Activated CD4-positive, alpha-beta T cell treated with anti-CD3 and anti-CD28 coated beads, Interleukin-2, amount 10 ng/mL, durations not matched to agents 7 days and 5 days (primary cell): ENCODE measurements at regions not wholly inside any gene's neighbourhood (a gene's known extent, or its start where the extent isn't known, plus 50 kb on each side); places are given as distances from the start of the nearest gene placed in this dataset.

Source experiments
- CTCF ChIA-PET: fragments of 350-600 bp; sonication (Branson Sonifier 250); formaldehyde crosslinking; loops from one replicate; lab custom pipeline; 2021; ENCODE audit warnings: antibody characterized with exemption; lab: Charles Lee
- POLR2A ChIA-PET: fragments of 350-600 bp; sonication (Branson Sonifier 250); formaldehyde crosslinking; loops from one replicate; lab custom pipeline; 2021; ENCODE audit warnings: antibody characterized with exemption; lab: Charles Lee
- DNase-seq: peaks from one replicate; pipeline ENCODE4 v3.0.0-alpha.2; 2020
- H3K27ac Mint-ChIP-seq: one replicate; pipeline ENCODE4 v1.8.0; 2021; ENCODE audit warnings: mild to moderate bottlenecking, moderate library complexity, mixed read lengths
- H3K27me3 Mint-ChIP-seq: one replicate; pipeline ENCODE4 v1.8.0; 2021; ENCODE audit warnings: mixed read lengths
- H3K36me3 Mint-ChIP-seq: one replicate; pipeline ENCODE4 v1.8.0; 2021; ENCODE audit warnings: low read depth, mixed read lengths
- H3K4me1 Mint-ChIP-seq: one replicate; pipeline ENCODE4 v1.8.0; 2021; ENCODE audit warnings: mixed read lengths
- H3K4me3 Mint-ChIP-seq: one replicate; pipeline ENCODE4 v1.8.0; 2021; ENCODE audit warnings: mild to moderate bottlenecking, moderate library complexity, mixed read lengths
- H3K9me3 Mint-ChIP-seq: one replicate; pipeline ENCODE4 v1.8.0; 2021; ENCODE audit warnings: mixed read lengths

- Mint-ChIP-seq H3K27ac (no peak overlapping the region), H3K4me1 (no peaks in the 10 kb centered on the region), H3K9me3 (no peaks in the 10 kb centered on the region), H3K36me3 (no peaks in the 10 kb centered on the region), H3K27me3 (no peaks in the 10 kb centered on the region), H3K4me3 (no peak overlapping the region)
- ChIA-PET POLR2A (no interaction called here), CTCF (no interaction called here)
- no peak for DNase-seq
Observed at GRCh38 chr10:61166489-61166888, 222.5 kb upstream of the RHOBTB1 start.

GRCh38 chr10:61166065-61166464 lies 222.1 kb upstream of the RHOBTB1 start:
- DNase-seq: no peak
- ChIA-PET CTCF (no interaction called here), POLR2A (no interaction called here)
- Mint-ChIP-seq H3K36me3 (no peaks in the 10 kb centered on the region), H3K4me3 (no peak overlapping the region), H3K27ac (no peak overlapping the region), H3K9me3 (no peaks in the 10 kb centered on the region), H3K27me3 (no peaks in the 10 kb centered on the region), H3K4me1 (no peaks in the 10 kb centered on the region)

DNA sequence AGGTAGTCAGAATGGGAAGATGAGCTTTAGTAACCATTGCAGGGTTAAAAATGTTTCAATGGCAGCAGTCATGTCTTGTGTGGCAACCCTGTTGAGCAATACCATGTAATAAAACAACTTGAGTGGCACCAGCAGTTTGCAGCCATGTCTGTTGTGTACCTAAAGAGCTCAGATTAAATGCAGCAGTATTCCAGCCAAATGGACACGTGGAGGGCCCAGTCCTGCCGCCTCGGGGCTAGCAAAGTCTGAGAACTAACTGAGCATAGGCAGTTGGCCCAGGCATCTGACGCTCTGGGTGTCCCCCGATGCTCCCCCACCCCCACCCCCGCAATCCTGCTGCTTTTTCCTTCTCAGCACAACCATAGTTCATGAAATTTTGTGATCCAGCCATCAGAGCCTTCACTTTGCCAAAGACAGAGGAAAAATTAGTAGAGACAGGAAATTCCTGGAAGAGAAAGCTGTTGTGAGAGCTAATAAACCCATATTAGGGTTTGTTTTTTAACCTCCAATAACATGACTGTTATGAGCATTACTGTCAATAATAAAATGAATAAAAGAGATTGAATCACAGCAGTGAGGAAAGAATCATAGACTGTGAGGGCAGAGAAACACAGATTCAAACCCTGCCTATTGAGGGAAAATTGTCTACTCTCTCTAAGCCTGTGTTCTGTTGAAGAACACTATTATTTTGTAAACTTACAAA lies 220.6 kb upstream of the RHOBTB1 start:
- Mint-ChIP-seq H3K36me3 (no peaks in the 10 kb centered on the region), H3K4me1 (no peaks in the 10 kb centered on the region), H3K27ac (no peak overlapping the region), H3K27me3 (no peaks in the 10 kb centered on the region), H3K9me3 (no peaks in the 10 kb centered on the region), H3K4me3 (no peak overlapping the region)
- ChIA-PET POLR2A (no interaction called here), CTCF (interaction anchor here (1.0 kb wide), 1 partner anchor 13 kb away, joined by 3 read pairs; no protein-coding TSS in a partner anchor)
- no peak for DNase-seq

DNA sequence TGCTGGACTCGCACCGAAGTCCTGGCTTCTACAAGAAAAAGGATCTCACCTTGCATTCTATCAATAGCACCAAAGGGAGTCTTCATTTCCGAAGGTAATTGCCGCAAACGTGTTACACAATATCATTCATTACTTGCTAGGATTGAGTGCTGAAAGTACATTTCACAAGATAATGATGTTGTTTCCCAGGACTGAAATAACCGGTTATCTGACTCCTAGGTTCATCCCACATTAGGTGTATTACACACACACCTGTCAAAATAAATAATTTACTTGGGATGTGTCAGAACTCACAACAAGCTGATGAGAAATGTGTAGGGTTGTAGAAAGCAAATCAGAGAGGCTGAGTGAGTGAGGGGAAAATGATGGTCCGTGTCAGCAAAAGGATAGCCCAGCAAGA lies 219.4 kb upstream of the RHOBTB1 start:
- Mint-ChIP-seq H3K27me3 (no peaks in the 10 kb centered on the region), H3K27ac (no peak overlapping the region), H3K4me3 (no peak overlapping the region), H3K4me1 (no peaks in the 10 kb centered on the region), H3K9me3 (no peaks in the 10 kb centered on the region), H3K36me3 (no peaks in the 10 kb centered on the region)
- ChIA-PET CTCF (no interaction called here), POLR2A (no interaction called here)
- DNase-seq: no peak

DNA sequence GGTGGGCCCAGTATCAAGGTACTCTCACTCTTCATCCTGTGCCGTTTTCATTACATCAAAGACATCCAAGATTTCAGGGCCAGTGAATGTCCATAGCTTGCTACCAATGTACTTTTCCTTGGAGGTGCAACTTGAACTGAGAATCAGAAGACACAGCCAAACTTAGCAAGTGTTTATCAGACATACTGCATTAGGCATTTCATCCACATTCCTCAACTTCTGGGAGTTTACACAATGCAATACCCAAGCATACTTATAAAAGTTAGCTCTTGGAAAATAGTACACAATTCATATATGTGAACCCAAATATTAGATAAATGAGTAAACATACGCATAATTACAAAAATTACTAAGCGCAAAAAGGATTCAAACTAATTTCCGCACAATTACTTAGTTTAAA lies 216.3 kb upstream of the RHOBTB1 start:
- ChIA-PET POLR2A (no interaction called here), CTCF (no interaction called here)
- Mint-ChIP-seq H3K36me3 (no peaks in the 10 kb centered on the region), H3K27ac (no peak overlapping the region), H3K27me3 (peaks cover 3% of the 10 kb centered on the region), H3K4me1 (no peaks in the 10 kb centered on the region), H3K9me3 (no peaks in the 10 kb centered on the region), H3K4me3 (no peak overlapping the region)
- DNase-seq: no peak

- H3K27ac Mint-ChIP-seq: no peak overlapping the region
- no peaks in the 10 kb centered on the region for H3K36me3 Mint-ChIP-seq
- no peak overlapping the region for H3K4me3 Mint-ChIP-seq
- POLR2A ChIA-PET: no interaction called here
- H3K9me3 Mint-ChIP-seq: no peaks in the 10 kb centered on the region
- CTCF ChIA-PET: no interaction called here
- DNase-seq: no peak
- peaks cover 6% of the 10 kb centered on the region for H3K27me3 Mint-ChIP-seq
- H3K4me1 Mint-ChIP-seq: no peaks in the 10 kb centered on the region
Observed at GRCh38 chr10:61159253-61159652, 215.3 kb upstream of the RHOBTB1 start.

DNA sequence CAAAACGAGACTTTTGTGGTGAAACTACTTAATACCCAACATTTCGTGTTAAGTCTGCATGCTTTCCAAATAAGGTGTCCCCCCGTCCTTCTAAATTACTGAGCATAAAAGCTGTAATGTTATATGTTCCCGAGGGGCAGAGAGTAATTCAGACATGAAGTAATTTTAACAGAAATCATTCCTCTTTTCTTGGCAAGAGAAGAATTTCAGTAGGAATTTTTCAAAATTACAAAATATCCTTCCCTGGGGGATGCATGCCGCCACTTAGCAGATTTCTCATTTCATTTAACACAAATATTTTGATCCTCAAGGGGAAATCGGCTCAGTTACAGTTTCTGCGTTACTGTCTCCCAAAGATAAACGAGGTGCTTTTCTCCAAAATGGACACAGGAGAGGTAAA lies 213.2 kb upstream of the RHOBTB1 start:
- Mint-ChIP-seq H3K36me3 (no peaks in the 10 kb centered on the region), H3K4me1 (no peaks in the 10 kb centered on the region), H3K27ac (no peak overlapping the region), H3K9me3 (no peaks in the 10 kb centered on the region), H3K4me3 (no peak overlapping the region), H3K27me3 (peaks cover 7% of the 10 kb centered on the region)
- ChIA-PET CTCF (no interaction called here), POLR2A (no interaction called here)
- DNase-seq: no peak

GRCh38 chr10:61153771-61154170 lies 209.8 kb upstream of the RHOBTB1 start:
- Mint-ChIP-seq H3K27me3 (peaks cover 9% of the 10 kb centered on the region), H3K27ac (no peak overlapping the region), H3K4me1 (no peaks in the 10 kb centered on the region), H3K4me3 (no peak overlapping the region), H3K36me3 (no peaks in the 10 kb centered on the region), H3K9me3 (no peaks in the 10 kb centered on the region)
- no peak for DNase-seq
- ChIA-PET POLR2A (no interaction called here), CTCF (no interaction called here)

DNA sequence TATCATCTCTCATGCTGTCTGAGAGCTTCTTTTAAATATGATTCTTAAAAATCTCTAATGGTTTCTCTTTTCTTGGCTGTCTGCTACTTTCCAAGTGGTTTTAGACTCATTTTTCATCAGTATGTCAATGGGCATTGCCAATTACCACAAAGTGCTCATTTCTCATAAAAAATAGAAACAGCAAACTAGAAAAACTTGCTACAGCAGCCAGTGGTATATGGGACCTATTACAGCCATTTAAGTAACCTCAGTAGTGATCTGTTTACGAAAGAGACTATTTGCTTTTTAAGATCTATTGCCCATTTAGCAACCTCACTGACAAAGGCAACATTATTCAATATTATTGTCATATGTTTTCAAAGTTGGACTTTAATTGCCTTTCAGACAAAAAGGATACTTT lies 207.1 kb upstream of the RHOBTB1 start:
- H3K27ac Mint-ChIP-seq: no peak overlapping the region
- H3K4me1 Mint-ChIP-seq: no peaks in the 10 kb centered on the region
- H3K9me3 Mint-ChIP-seq: no peaks in the 10 kb centered on the region
- peaks cover 12% of the 10 kb centered on the region for H3K27me3 Mint-ChIP-seq
- no peak overlapping the region for H3K4me3 Mint-ChIP-seq
- CTCF ChIA-PET: no interaction called here
- DNase-seq: no peak
- no peaks in the 10 kb centered on the region for H3K36me3 Mint-ChIP-seq
- POLR2A ChIA-PET: no interaction called here

DNA sequence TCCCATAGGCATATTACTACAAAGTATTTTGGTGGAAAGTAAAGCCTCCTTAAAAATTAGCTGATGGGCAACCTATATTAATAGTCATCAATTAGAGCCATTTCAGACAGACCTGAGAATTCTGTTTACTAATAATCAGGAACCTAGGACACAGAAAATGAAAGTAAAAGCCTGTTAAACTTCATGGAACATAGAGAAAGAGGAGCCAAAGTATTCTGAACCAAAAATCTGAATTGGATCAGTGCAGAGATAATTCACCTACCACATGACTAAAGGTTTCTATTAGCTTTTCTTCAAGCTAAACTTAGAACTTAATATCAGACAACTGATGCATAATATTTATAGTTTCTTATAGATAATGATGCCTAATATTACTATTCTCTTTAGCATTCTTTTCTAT lies 204.5 kb upstream of the RHOBTB1 start:
- no peaks in the 10 kb centered on the region for H3K4me1 Mint-ChIP-seq

GRCh38 chr10:61142987-61143386 lies 199.0 kb upstream of the RHOBTB1 start:
- H3K4me1 Mint-ChIP-seq: no peaks in the 10 kb centered on the region
- H3K36me3 Mint-ChIP-seq: no peaks in the 10 kb centered on the region
- H3K27ac Mint-ChIP-seq: no peak overlapping the region
- peaks cover 10% of the 10 kb centered on the region for H3K27me3 Mint-ChIP-seq
- ChIA-PET POLR2A (no interaction called here), CTCF (no interaction called here)
- H3K9me3 Mint-ChIP-seq: no peaks in the 10 kb centered on the region
- no peak for DNase-seq
- no peak overlapping the region for H3K4me3 Mint-ChIP-seq

More for the DNA sequence above, 204.5 kb upstream of the RHOBTB1 start:
- Mint-ChIP-seq H3K27me3 (peaks cover 7% of the 10 kb centered on the region), H3K27ac (no peak overlapping the region), H3K36me3 (no peaks in the 10 kb centered on the region), H3K9me3 (no peaks in the 10 kb centered on the region), H3K4me3 (no peak overlapping the region)
- CTCF ChIA-PET: no interaction called here
- DNase-seq: no peak
- POLR2A ChIA-PET: no interaction called here

- Mint-ChIP-seq H3K4me1 (no peaks in the 10 kb centered on the region), H3K27me3 (peaks cover 6% of the 10 kb centered on the region), H3K36me3 (no peaks in the 10 kb centered on the region), H3K27ac (no peak overlapping the region), H3K4me3 (no peak overlapping the region), H3K9me3 (no peaks in the 10 kb centered on the region)
- DNase-seq: no peak
- ChIA-PET CTCF (interaction anchor here (0.7 kb wide), 2 partner anchors 107 to 1669 kb away, joined by 4 to 7 read pairs; no protein-coding TSS in a partner anchor), POLR2A (interaction anchor here (0.7 kb wide), 1 partner anchor 610 kb away, joined by 11 read pairs; no protein-coding TSS in a partner anchor)
Observed at GRCh38 chr10:61140765-61141392, 196.9 kb upstream of the RHOBTB1 start.

DNA sequence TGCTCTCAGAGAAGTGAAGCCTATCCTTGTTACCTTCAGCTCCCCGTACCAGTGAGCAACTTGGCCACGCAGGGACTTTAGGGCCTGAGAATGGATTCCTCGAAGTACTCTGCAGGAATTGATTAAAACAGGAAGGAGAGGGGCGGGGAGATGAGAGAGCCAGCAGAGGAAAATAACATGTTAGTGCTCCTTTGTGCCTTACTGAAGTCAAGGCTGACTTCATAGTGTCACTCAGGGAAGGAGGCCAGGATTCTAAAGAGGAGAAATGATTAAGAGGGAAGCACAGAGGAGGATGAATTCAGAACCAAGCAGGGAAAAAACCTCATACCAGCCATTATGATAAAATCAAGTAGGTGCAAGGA lies 195.6 kb upstream of the RHOBTB1 start:
- Mint-ChIP-seq H3K4me3 (no peak overlapping the region), H3K4me1 (no peaks in the 10 kb centered on the region), H3K9me3 (no peaks in the 10 kb centered on the region), H3K27ac (no peak overlapping the region), H3K36me3 (no peaks in the 10 kb centered on the region), H3K27me3 (peaks cover 6% of the 10 kb centered on the region)
- CTCF ChIA-PET: no interaction called here
- no peak for DNase-seq
- POLR2A ChIA-PET: no interaction called here
